HCT116 (cell line): ENCODE measurements at regions not wholly inside any gene's neighbourhood (a gene's known extent, or its start where the extent isn't known, plus 50 kb on each side); places are given as distances from the start of the nearest gene placed in this dataset.

ENCODE experiments used
- ATAC-seq: fragments of 200-7000 bp; cut with Tn5 transposase; 2 replicates; pipeline ENCODE4 v1.9.1; 2020; ENCODE audit warnings: mild to moderate bottlenecking, moderate library complexity
- BruUV-seq: library from RNA; stranded (reverse); fragments of 400-500 nt; replicated peaks from 2 replicates; lab custom pipeline; 2021; lab: Mats Ljungman, UMichigan
- CTCF ChIA-PET: fragments of 300-600 bp; sonication (Branson Sonifier 250); formaldehyde crosslinking; loops from one replicate; lab custom pipeline; 2021; ENCODE audit warnings: antibody characterized with exemption; lab: Charles Lee
- POLR2A ChIA-PET: fragments of 300-600, 350-600 bp; sonication (Branson Sonifier 250); formaldehyde crosslinking; loops from one replicate; lab custom pipeline; 2021; ENCODE audit warnings: antibody characterized with exemption; lab: Charles Lee
- RAD21 ChIA-PET, 2 experiments: fragments of 300-600 bp; sonication (Branson Sonifier 250); formaldehyde crosslinking; loops; one replicate each; lab custom pipeline; 2023; ENCODE audit warnings: low total read pairs in 2 of 2; ENCODE audit not compliant: uncharacterized antibody in 2 of 2, unreplicated experiment in 2 of 2, low non-redundant PET in 1 of 2; lab: Charles Lee
- DNase-seq: peaks from one replicate; pipeline ENCODE4 v3.0.0-alpha.2; 2010; ENCODE audit warnings: low read depth, low spot score
- H2AFZ ChIP-seq: fragments of 200-600 bp; shearing (Covaris generic), sonication (generic); 2 replicates; pipeline ENCODE4 v1.6.1; 2017; ENCODE audit warnings: low read depth, mixed run types, mixed read lengths, antibody characterized with exemption, low read length; ENCODE audit not compliant: poor library complexity, severe bottlenecking
- H3K27ac ChIP-seq: 2 replicates; pipeline ENCODE4 v1.5.1; 2012; ENCODE audit warnings: low read depth, low read length
- H3K27me3 ChIP-seq: fragments of 200-600 bp; sonication (generic); 2 replicates; pipeline ENCODE4 v1.6.1; 2016; ENCODE audit warnings: mixed run types, low read length, mixed read lengths; ENCODE audit not compliant: insufficient read depth
- H3K36me3 ChIP-seq, 2 experiments: fragments of 200-500 bp in 1 of 2; fragments of 200-600 bp in 1 of 2; sonication (Bioruptor generic) in 1 of 2; sonication (generic) in 1 of 2; 2 replicates each; pipeline versions ENCODE4 v1.5.1 to v1.6.1; 2014 to 2016; ENCODE audit warnings: low read length in 2 of 2, inconsistent platforms in 1 of 2, mixed read lengths in 1 of 2, mixed run types in 1 of 2; ENCODE audit not compliant: insufficient read depth in 2 of 2, control insufficient read depth in 1 of 2
- H3K4me1 ChIP-seq, 2 experiments: fragments of 200-600 bp in 1 of 2; sonication (generic) in 1 of 2; 2 replicates each; pipeline versions ENCODE4 v1.5.1 to v1.6.1; 2012 to 2017; ENCODE audit warnings: low read length in 2 of 2, inconsistent platforms in 1 of 2, mild to moderate bottlenecking in 1 of 2, mixed read lengths in 1 of 2, mixed run types in 1 of 2, moderate library complexity in 1 of 2; ENCODE audit not compliant: insufficient read depth in 2 of 2, control insufficient read depth in 1 of 2
- H3K4me2 ChIP-seq: fragments of 200-600 bp; sonication (generic); 2 replicates; pipeline ENCODE4 v1.6.1; 2017; ENCODE audit warnings: mixed run types, low read length, mixed read lengths
- H3K4me3 ChIP-seq, 2 experiments: fragments of 200-600 bp in 1 of 2; sonication (generic) in 1 of 2; replicated peaks in 1 of 2; 2 replicates each; pipeline ENCODE4 v1.5.1; 2011 to 2016; ENCODE audit warnings: low read length in 2 of 2, control low read depth in 1 of 2, low read depth in 1 of 2, mild to moderate bottlenecking in 1 of 2, mixed read lengths in 1 of 2, mixed run types in 1 of 2
- H3K79me2 ChIP-seq: fragments of 200-600 bp; sonication (generic); 2 replicates; pipeline ENCODE4 v1.6.1; 2017; ENCODE audit warnings: mild to moderate bottlenecking, mixed run types, low read length, moderate library complexity, mixed read lengths; ENCODE audit not compliant: insufficient read depth
- H3K9ac ChIP-seq: fragments of 200-600 bp; sonication (generic); 2 replicates; pipeline ENCODE4 v1.6.1; 2016; ENCODE audit warnings: low read length, mixed read lengths
- H3K9me2 ChIP-seq: fragments of 200-600 bp; sonication (generic), shearing (Covaris generic); 2 replicates; pipeline ENCODE4 v1.6.1; 2017; ENCODE audit warnings: mixed run types, mild to moderate bottlenecking, moderate library complexity; ENCODE audit not compliant: insufficient read depth
- H3K9me3 ChIP-seq, 2 experiments: fragments of 200-500 bp in 1 of 2; fragments of 200-600 bp in 1 of 2; sonication (Bioruptor generic) in 1 of 2; sonication (generic) in 1 of 2; 2 replicates each; pipeline ENCODE4 v1.6.1; 2014 to 2017; ENCODE audit warnings: low read length in 2 of 2, mixed read lengths in 2 of 2, inconsistent platforms in 1 of 2, low read depth in 1 of 2, mild to moderate bottlenecking in 1 of 2, mixed run types in 1 of 2, moderate library complexity in 1 of 2; ENCODE audit not compliant: control insufficient read depth in 1 of 2, insufficient read depth in 1 of 2
- H4K20me1 ChIP-seq: fragments of 200-600 bp; sonication (generic), shearing (Covaris generic); 2 replicates; pipeline ENCODE4 v1.6.1; 2017; ENCODE audit warnings: mixed run types, mild to moderate bottlenecking, moderate library complexity; ENCODE audit not compliant: insufficient read depth
- CBX3 ChIP-seq: IDR thresholded peaks from 2 replicates; pipeline ENCODE4 v1.6.1; 2012; ENCODE audit warnings: low read depth
- CEBPB ChIP-seq: IDR thresholded peaks from 2 replicates; pipeline ENCODE4 v1.6.1; 2012; ENCODE audit warnings: low read depth
- EGR1 ChIP-seq: IDR thresholded peaks from 2 replicates; pipeline ENCODE4 v1.6.1; 2012; ENCODE audit warnings: low read depth
- FOSL1 ChIP-seq: IDR thresholded peaks from 2 replicates; pipeline ENCODE4 v1.6.1; 2012; ENCODE audit warnings: low read depth
- POLR2A ChIP-seq: IDR thresholded peaks from 2 replicates; pipeline ENCODE4 v1.7.0; 2011; ENCODE audit warnings: borderline replicate concordance; ENCODE audit not compliant: insufficient read depth, insufficient read length; ENCODE audit errors: extremely low read depth
- POLR2AphosphoS5 ChIP-seq: IDR thresholded peaks from 2 replicates; pipeline ENCODE4 v1.6.1; 2011; ENCODE audit warnings: mild to moderate bottlenecking, low read depth, low read length, moderate library complexity
- SIN3A ChIP-seq: IDR thresholded peaks from 2 replicates; pipeline ENCODE4 v1.6.1; 2012; ENCODE audit warnings: low read depth
- SP1 ChIP-seq: IDR thresholded peaks from 2 replicates; pipeline ENCODE4 v1.6.1; 2012; ENCODE audit warnings: low read depth
- TCF7L2 ChIP-seq: IDR thresholded peaks from 2 replicates; pipeline ENCODE4 v1.7.0; 2011; ENCODE audit warnings: borderline replicate concordance, inconsistent platforms; ENCODE audit not compliant: insufficient read depth, insufficient read length; ENCODE audit errors: extremely low read depth
- intact Hi-C: fragments of 100-400 bp; cut with micrococcal nuclease; formaldehyde crosslinking; loops from 2 replicates; pipeline ENCODE4 v1.10.0; 2022
- TF ChIP-seq, protein P1 (sequence below): IDR thresholded peaks from 2 replicates; pipeline ENCODE4 v1.6.1; 2012
- TF ChIP-seq, protein P2 (sequence below): IDR thresholded peaks from 2 replicates; pipeline ENCODE4 v1.6.1; 2011; ENCODE audit warnings: mild to moderate bottlenecking, low read length, moderate library complexity; ENCODE audit not compliant: insufficient replicate concordance; ENCODE audit errors: extremely low read depth
- TF ChIP-seq, protein P3 (sequence below): IDR thresholded peaks from 2 replicates; pipeline ENCODE4 v1.6.1; 2012

DNA sequence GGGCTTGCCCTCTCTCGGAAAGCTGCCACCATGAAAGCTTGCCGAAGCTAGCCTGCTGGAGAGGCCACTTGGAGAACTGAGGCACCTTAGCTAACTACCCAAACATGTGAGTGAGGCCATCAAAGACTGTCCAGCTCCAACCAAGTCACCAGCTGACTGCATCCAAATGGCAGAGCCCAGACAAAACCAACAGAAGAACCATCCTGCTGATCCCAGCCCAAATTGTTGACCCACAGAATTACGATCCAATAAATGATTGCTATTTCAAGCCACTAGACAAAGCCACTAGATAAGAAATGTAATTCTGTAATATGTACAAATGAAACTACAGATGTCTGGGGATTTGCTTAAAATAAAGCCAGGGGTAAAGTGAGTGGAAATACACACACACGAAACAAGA lies 109.8 kb upstream of the TRPM1 start:
- ChIA-PET POLR2A (no interaction called here), CTCF (interaction anchor here (1.0 kb wide), 1 partner anchor 224 kb away, joined by 4 read pairs; no protein-coding TSS in a partner anchor), RAD21 (no interaction called here)
- TF ChIP-seq EGR1: no peak
- TF ChIP-seq, protein P1, sequence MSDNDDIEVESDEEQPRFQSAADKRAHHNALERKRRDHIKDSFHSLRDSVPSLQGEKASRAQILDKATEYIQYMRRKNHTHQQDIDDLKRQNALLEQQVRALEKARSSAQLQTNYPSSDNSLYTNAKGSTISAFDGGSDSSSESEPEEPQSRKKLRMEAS: no peak
- no peak for TF ChIP-seq CBX3
- no peak for TF ChIP-seq CEBPB
- TF ChIP-seq FOSL1: no peak
- no peak for TF ChIP-seq POLR2AphosphoS5
- no peak for TF ChIP-seq SP1
- no peak for TF ChIP-seq SIN3A
- TF ChIP-seq POLR2A: no peak
- TF ChIP-seq, protein P2, sequence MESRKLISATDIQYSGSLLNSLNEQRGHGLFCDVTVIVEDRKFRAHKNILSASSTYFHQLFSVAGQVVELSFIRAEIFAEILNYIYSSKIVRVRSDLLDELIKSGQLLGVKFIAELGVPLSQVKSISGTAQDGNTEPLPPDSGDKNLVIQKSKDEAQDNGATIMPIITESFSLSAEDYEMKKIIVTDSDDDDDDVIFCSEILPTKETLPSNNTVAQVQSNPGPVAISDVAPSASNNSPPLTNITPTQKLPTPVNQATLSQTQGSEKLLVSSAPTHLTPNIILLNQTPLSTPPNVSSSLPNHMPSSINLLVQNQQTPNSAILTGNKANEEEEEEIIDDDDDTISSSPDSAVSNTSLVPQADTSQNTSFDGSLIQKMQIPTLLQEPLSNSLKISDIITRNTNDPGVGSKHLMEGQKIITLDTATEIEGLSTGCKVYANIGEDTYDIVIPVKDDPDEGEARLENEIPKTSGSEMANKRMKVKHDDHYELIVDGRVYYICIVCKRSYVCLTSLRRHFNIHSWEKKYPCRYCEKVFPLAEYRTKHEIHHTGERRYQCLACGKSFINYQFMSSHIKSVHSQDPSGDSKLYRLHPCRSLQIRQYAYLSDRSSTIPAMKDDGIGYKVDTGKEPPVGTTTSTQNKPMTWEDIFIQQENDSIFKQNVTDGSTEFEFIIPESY: no peak
- TF ChIP-seq TCF7L2: no peak
- TF ChIP-seq, protein P3, sequence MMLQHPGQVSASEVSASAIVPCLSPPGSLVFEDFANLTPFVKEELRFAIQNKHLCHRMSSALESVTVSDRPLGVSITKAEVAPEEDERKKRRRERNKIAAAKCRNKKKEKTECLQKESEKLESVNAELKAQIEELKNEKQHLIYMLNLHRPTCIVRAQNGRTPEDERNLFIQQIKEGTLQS: no peak
- no peak overlapping the region for H3K9ac ChIP-seq
- H3K4me3 ChIP-seq: no peak overlapping the region
- H2AFZ ChIP-seq: no peak overlapping the region
- no peaks in the 10 kb centered on the region for H3K36me3 ChIP-seq
- no TSS peak for BruUV-seq
- no peaks in the 10 kb centered on the region for H3K9me2 ChIP-seq
- no peak overlapping the region for H3K4me2 ChIP-seq
- intact Hi-C loops: loop anchor here (10.0 kb wide), 1 partner anchor 223 kb away; no protein-coding TSS in a partner anchor
- no peak overlapping the region for H3K27ac ChIP-seq
- H3K79me2 ChIP-seq: no peaks in the 10 kb centered on the region
- ATAC-seq (no peak), DNase-seq (no peak)
- H3K9me3 ChIP-seq: no peaks in the 10 kb centered on the region
- H3K27me3 ChIP-seq: no peaks in the 10 kb centered on the region
- peaks cover 4 to 12% of the 10 kb centered on the region in 2 experiments; a peak in 3 of 4 replicates for H3K4me1 ChIP-seq
- H4K20me1 ChIP-seq: no peaks in the 10 kb centered on the region
